ENCODE measurements at regions not wholly inside any gene's neighbourhood (a gene's known extent, or its start where the extent isn't known, plus 50 kb on each side); places are given as distances from the start of the nearest gene placed in this dataset.

DNA sequence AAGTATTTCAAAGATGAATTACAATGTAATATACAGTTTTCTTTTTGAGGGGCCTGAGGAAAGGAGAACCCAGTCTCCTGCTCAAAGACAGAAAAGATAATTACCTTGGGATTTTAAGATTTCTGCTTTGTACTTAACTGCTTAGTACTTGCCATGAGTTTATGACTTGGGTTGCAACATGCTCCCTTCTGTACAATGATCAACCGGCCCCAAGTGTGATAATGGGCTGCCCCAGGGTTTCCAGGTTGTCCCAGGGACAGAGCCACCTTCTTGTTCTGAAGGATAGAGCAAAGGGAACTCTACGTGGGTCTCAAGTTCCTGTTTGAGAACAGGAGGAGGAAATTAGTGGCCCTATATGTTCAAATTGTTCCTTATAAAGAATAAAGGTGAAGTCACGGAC is 104.8 kb downstream of the ABHD5 start:
- no peaks in the 10 kb centered on the region for H3K9me2 ChIP-seq (replicated peaks; ENCODE audit: insufficient read depth)
- H3K27ac ChIP-seq, result no peak overlapping the region
- no peaks in the 10 kb centered on the region for H3K36me3 ChIP-seq (replicated peaks; ENCODE audit: insufficient read depth, low read depth)
- H2AFZ ChIP-seq, result no peak overlapping the region
- DNase-seq (ENCODE audit: low spot score), result no peak
- H3K79me2 ChIP-seq, result no peaks in the 10 kb centered on the region
- no peak overlapping the region for H3K4me2 ChIP-seq
- no peaks in the 10 kb centered on the region for H4K20me1 ChIP-seq (ENCODE audit: insufficient read depth, poor library complexity, severe bottlenecking)
- TF ChIP-seq EZH2 (IDR thresholded peaks at IDR 0.05; ENCODE audit: borderline replicate concordance), result no peak
- TF ChIP-seq, protein P1, sequence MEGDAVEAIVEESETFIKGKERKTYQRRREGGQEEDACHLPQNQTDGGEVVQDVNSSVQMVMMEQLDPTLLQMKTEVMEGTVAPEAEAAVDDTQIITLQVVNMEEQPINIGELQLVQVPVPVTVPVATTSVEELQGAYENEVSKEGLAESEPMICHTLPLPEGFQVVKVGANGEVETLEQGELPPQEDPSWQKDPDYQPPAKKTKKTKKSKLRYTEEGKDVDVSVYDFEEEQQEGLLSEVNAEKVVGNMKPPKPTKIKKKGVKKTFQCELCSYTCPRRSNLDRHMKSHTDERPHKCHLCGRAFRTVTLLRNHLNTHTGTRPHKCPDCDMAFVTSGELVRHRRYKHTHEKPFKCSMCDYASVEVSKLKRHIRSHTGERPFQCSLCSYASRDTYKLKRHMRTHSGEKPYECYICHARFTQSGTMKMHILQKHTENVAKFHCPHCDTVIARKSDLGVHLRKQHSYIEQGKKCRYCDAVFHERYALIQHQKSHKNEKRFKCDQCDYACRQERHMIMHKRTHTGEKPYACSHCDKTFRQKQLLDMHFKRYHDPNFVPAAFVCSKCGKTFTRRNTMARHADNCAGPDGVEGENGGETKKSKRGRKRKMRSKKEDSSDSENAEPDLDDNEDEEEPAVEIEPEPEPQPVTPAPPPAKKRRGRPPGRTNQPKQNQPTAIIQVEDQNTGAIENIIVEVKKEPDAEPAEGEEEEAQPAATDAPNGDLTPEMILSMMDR (IDR thresholded peaks at IDR 0.05; ENCODE audit: poor library complexity), result no peak
- H3K27me3 ChIP-seq, result no peaks in the 10 kb centered on the region
- no peak overlapping the region for H3K4me3 ChIP-seq
- WGBS (ENCODE audit: low lambda C conversion rate, missing lambda C conversion rate), result 70% methylated on average over 3 of the region's 3 CpGs
- no peaks in the 10 kb centered on the region for H3K9me3 ChIP-seq (ENCODE audit: low read depth)
- no peaks in the 10 kb centered on the region for H3K4me1 ChIP-seq (ENCODE audit: insufficient read depth)

DNA sequence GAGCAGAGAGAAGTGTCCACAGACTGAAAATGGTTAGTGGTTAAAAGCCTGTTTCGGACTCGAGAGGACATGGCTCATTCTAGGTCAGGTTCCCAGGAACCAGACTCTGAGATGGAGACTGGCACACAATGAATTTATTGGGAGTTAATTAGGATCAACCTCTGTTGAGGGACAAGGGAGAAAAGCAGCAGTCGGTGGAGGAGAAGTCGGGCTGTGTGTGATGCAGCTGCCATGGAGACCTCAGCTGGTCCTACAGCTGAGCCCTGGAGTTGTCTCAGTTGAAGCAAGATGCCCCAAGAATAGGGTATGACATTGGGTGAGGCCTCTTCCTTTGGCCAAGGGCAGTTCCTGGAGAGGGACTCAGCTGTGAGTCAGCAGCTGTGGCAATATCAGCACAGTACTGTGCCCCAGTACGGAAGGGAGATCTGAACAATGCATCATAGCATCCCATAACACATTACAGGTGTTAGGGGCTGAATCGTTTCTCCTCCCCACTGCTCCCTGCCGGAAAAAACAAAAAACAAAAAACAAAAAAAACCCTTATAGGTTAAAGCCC is 105.4 kb downstream of the ABHD5 start:
- Histone ChIP-seq H3K4me3 (no peak overlapping the region), H3K4me1 (ENCODE audit: insufficient read depth) (no peaks in the 10 kb centered on the region), H2AFZ (no peak overlapping the region), H3K27ac (no peak overlapping the region), H3K9me3 (ENCODE audit: low read depth) (no peaks in the 10 kb centered on the region), H3K9me2 (replicated peaks; ENCODE audit: insufficient read depth) (no peaks in the 10 kb centered on the region), H3K27me3 (no peaks in the 10 kb centered on the region), H4K20me1 (ENCODE audit: insufficient read depth, poor library complexity, severe bottlenecking) (no peaks in the 10 kb centered on the region), H3K4me2 (no peak overlapping the region), H3K79me2 (no peaks in the 10 kb centered on the region), H3K36me3 (replicated peaks; ENCODE audit: insufficient read depth, low read depth) (no peaks in the 10 kb centered on the region)
- no peak for DNase-seq (ENCODE audit: low spot score)
- TF ChIP-seq EZH2phosphoT487 (IDR thresholded peaks at IDR 0.05; ENCODE audit: low read depth, severe bottlenecking, unreplicated experiment), result no peak
- no peak for TF ChIP-seq EZH2 (IDR thresholded peaks at IDR 0.05; ENCODE audit: borderline replicate concordance)
- TF ChIP-seq, protein P1 (IDR thresholded peaks at IDR 0.05; ENCODE audit: poor library complexity), result no peak
- 92% methylated on average over 7 of the region's 7 CpGs for WGBS (ENCODE audit: low lambda C conversion rate, missing lambda C conversion rate)

DNA sequence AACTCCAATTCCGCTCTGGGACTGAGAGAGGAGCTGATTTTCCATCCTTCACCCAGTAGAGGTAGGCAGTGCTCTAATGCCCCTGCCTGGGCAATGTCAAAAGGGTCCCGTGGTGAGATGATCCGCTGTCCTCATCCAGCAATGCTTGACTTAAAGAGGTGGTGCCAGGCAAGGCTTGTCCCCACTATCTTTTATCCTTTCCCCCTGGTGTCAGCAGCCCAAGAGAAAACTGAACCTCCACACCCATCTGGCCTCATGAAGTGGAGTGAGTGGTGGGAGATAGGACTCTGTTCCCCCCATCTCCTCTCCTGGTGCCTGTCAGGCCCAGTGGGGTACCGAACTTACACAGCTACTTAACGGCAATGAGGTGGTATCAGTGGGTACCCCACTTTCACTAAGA is 107.1 kb downstream of the ABHD5 start:
- no peaks in the 10 kb centered on the region for H3K27me3 ChIP-seq
- TF ChIP-seq EZH2phosphoT487 (IDR thresholded peaks at IDR 0.05; ENCODE audit: low read depth, severe bottlenecking, unreplicated experiment) (no peak), EZH2 (IDR thresholded peaks at IDR 0.05; ENCODE audit: borderline replicate concordance) (no peak)
- TF ChIP-seq, protein P1 (IDR thresholded peaks at IDR 0.05; ENCODE audit: poor library complexity), result no peak
- WGBS (ENCODE audit: low lambda C conversion rate, missing lambda C conversion rate), result 92% methylated on average over 5 of the region's 5 CpGs

DNA sequence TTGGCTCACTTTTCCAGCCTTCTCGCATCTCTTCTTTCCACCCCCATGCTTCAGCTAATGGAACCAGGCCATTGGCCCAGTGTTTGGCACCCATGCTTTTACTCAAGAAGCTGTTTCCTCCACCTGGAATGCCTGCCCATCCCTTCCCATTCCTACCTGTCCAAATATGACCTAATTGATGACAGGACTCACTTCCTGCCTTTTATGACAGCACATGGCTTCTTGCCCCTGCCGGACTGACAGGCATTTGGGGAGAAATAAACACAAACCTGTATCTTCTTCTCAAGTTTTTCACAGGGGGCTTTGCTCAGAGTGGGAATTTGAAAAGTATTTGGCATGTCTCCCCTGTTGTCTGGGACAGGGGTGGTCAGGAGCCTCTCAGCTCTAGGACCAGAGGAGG is 120.1 kb downstream of the ABHD5 start:
- WGBS (ENCODE audit: low lambda C conversion rate, missing lambda C conversion rate), result 78% methylated on average over 2 of the region's 2 CpGs
- TF ChIP-seq, protein P1 (IDR thresholded peaks at IDR 0.05; ENCODE audit: poor library complexity), result no peak
- TF ChIP-seq EZH2 (IDR thresholded peaks at IDR 0.05; ENCODE audit: borderline replicate concordance) (no peak), EZH2phosphoT487 (IDR thresholded peaks at IDR 0.05; ENCODE audit: low read depth, severe bottlenecking, unreplicated experiment) (no peak)
- no peaks in the 10 kb centered on the region for H3K27me3 ChIP-seq

More for the DNA sequence above, 107.1 kb downstream of the ABHD5 start:
- H3K4me3 ChIP-seq, result no peak overlapping the region
- H3K9me2 ChIP-seq (replicated peaks; ENCODE audit: insufficient read depth), result no peaks in the 10 kb centered on the region
- H4K20me1 ChIP-seq (ENCODE audit: insufficient read depth, poor library complexity, severe bottlenecking), result no peaks in the 10 kb centered on the region
- no peak overlapping the region for H3K4me2 ChIP-seq
- no peak for DNase-seq (ENCODE audit: low spot score)
- no peaks in the 10 kb centered on the region for H3K36me3 ChIP-seq (replicated peaks; ENCODE audit: insufficient read depth, low read depth)
- H3K4me1 ChIP-seq (ENCODE audit: insufficient read depth), result no peaks in the 10 kb centered on the region
- no peaks in the 10 kb centered on the region for H3K79me2 ChIP-seq
- H3K27ac ChIP-seq, result no peak overlapping the region
- no peak overlapping the region for H2AFZ ChIP-seq
- H3K9me3 ChIP-seq (ENCODE audit: low read depth), result no peaks in the 10 kb centered on the region

More for the DNA sequence above, 120.1 kb downstream of the ABHD5 start:
- no peak overlapping the region for H3K27ac ChIP-seq
- no peaks in the 10 kb centered on the region for H3K79me2 ChIP-seq
- H4K20me1 ChIP-seq (ENCODE audit: insufficient read depth, poor library complexity, severe bottlenecking), result no peaks in the 10 kb centered on the region
- no peak overlapping the region for H3K4me2 ChIP-seq
- H3K4me3 ChIP-seq, result no peak overlapping the region
- H3K4me1 ChIP-seq (ENCODE audit: insufficient read depth), result no peaks in the 10 kb centered on the region
- no peaks in the 10 kb centered on the region for H3K36me3 ChIP-seq (replicated peaks; ENCODE audit: insufficient read depth, low read depth)
- no peaks in the 10 kb centered on the region for H3K9me2 ChIP-seq (replicated peaks; ENCODE audit: insufficient read depth)
- H3K9me3 ChIP-seq (ENCODE audit: low read depth), result no peaks in the 10 kb centered on the region
- DNase-seq (ENCODE audit: low spot score), result no peak
- no peak overlapping the region for H2AFZ ChIP-seq

Measured in hepatocyte (in vitro differentiated cells).